ENCODE measurements at regions not wholly inside any gene's neighbourhood (a gene's known extent, or its start where the extent isn't known, plus 50 kb on each side); places are given as distances from the start of the nearest gene placed in this dataset.

DNA sequence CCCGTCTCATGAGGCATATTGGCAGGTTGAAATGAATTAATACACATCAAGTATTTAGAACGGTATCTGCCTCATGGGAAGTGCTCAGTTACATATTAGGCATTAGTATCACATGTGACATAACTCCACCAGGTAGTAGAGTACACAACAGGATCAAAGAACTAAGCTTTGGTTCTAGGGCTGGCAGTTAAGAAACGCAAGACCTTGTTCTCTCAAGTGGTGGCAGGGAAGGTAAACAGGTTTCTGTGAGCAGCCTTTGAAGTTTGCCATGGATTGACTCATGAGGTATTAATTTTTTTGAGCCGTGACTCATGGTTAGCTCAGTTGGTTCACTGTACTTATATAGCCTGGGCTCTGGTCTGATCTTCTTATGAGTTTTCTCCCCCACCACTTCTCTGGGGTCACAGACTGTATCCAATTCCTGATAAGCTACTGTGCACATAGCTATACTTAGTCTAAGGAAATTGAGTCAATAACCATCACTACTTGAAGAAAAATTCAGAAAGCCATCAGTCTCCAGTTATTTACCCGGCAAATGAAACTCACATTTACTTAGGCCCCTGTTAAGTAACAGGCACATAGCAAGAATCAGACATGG lies 155.6 kb upstream of the STT3B start:
- RAD21 ChIA-PET (ENCODE audit: low non-redundant PET in 1 of 2, low total read pairs in 2 of 2, uncharacterized antibody in 2 of 2, unreplicated experiment in 2 of 2): interaction anchor here in 1 of 2 experiments (0.7 kb wide), 1 partner anchor 88 kb away, joined by 3 read pairs; no protein-coding TSS in a partner anchor
- BruUV-seq (replicated peaks): no TSS peak
- TF ChIP-seq FOSL1 (IDR thresholded peaks at IDR 0.05; ENCODE audit: low read depth) (peak; percentile 99), ELF1 (IDR thresholded peaks at IDR 0.05; ENCODE audit: borderline replicate concordance, low read depth) (no peak), SRF (IDR thresholded peaks at IDR 0.05; ENCODE audit: low read depth) (peak; percentile 91), EZH2 (IDR thresholded peaks at IDR 0.05) (no peak), SP1 (IDR thresholded peaks at IDR 0.05; ENCODE audit: low read depth) (peak; percentile 90), SIN3A (IDR thresholded peaks at IDR 0.05; ENCODE audit: low read depth) (peak; percentile 85), CBX3 (IDR thresholded peaks at IDR 0.05; ENCODE audit: low read depth) (peak; percentile 92), RAD21 (IDR thresholded peaks at IDR 0.05; ENCODE audit: low read depth) (peak; percentile 31; the same call in 1 of the 2 replicates), ZFX (IDR thresholded peaks at IDR 0.05) (no peak), JUND (IDR thresholded peaks at IDR 0.05) (peak; percentile 97), TCF7L2 (IDR thresholded peaks at IDR 0.05; ENCODE audit: borderline replicate concordance, extremely low read depth, insufficient read depth, insufficient read length) (peak; percentile 99), CEBPB (IDR thresholded peaks at IDR 0.05; ENCODE audit: low read depth) (peak; percentile 92), EZH2phosphoT487 (IDR thresholded peaks at IDR 0.05; ENCODE audit: borderline replicate concordance) (no peak), POLR2AphosphoS5 (IDR thresholded peaks at IDR 0.05; ENCODE audit: low read depth, low read length) (peak; percentile 64), YY1 (IDR thresholded peaks at IDR 0.05; ENCODE audit: extremely low read depth, insufficient replicate concordance, low read depth, low read length) (peak; percentile 57), ZNF274 (IDR thresholded peaks at IDR 0.05; ENCODE audit: low read depth, low read length) (no peak)
- TF ChIP-seq, protein P1, sequence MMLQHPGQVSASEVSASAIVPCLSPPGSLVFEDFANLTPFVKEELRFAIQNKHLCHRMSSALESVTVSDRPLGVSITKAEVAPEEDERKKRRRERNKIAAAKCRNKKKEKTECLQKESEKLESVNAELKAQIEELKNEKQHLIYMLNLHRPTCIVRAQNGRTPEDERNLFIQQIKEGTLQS (IDR thresholded peaks at IDR 0.05): peak; percentile 62; the same call in 1 of the 2 replicates
- TF ChIP-seq, protein P2, sequence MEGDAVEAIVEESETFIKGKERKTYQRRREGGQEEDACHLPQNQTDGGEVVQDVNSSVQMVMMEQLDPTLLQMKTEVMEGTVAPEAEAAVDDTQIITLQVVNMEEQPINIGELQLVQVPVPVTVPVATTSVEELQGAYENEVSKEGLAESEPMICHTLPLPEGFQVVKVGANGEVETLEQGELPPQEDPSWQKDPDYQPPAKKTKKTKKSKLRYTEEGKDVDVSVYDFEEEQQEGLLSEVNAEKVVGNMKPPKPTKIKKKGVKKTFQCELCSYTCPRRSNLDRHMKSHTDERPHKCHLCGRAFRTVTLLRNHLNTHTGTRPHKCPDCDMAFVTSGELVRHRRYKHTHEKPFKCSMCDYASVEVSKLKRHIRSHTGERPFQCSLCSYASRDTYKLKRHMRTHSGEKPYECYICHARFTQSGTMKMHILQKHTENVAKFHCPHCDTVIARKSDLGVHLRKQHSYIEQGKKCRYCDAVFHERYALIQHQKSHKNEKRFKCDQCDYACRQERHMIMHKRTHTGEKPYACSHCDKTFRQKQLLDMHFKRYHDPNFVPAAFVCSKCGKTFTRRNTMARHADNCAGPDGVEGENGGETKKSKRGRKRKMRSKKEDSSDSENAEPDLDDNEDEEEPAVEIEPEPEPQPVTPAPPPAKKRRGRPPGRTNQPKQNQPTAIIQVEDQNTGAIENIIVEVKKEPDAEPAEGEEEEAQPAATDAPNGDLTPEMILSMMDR (IDR thresholded peaks at IDR 0.05 in 2 of 3, conservative IDR thresholded peaks at IDR 0.05 in 1 of 3; ENCODE audit: borderline replicate concordance in 1 of 3, insufficient read depth in 1 of 3, low read depth in 2 of 3, low read length in 2 of 3): no peak
- TF ChIP-seq, protein P3, sequence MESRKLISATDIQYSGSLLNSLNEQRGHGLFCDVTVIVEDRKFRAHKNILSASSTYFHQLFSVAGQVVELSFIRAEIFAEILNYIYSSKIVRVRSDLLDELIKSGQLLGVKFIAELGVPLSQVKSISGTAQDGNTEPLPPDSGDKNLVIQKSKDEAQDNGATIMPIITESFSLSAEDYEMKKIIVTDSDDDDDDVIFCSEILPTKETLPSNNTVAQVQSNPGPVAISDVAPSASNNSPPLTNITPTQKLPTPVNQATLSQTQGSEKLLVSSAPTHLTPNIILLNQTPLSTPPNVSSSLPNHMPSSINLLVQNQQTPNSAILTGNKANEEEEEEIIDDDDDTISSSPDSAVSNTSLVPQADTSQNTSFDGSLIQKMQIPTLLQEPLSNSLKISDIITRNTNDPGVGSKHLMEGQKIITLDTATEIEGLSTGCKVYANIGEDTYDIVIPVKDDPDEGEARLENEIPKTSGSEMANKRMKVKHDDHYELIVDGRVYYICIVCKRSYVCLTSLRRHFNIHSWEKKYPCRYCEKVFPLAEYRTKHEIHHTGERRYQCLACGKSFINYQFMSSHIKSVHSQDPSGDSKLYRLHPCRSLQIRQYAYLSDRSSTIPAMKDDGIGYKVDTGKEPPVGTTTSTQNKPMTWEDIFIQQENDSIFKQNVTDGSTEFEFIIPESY (IDR thresholded peaks at IDR 0.05; ENCODE audit: extremely low read depth, insufficient replicate concordance, low read length): peak; percentile 63
- TF ChIP-seq, protein P4, sequence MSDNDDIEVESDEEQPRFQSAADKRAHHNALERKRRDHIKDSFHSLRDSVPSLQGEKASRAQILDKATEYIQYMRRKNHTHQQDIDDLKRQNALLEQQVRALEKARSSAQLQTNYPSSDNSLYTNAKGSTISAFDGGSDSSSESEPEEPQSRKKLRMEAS (IDR thresholded peaks at IDR 0.05): peak; percentile 74

More for the DNA sequence above, 155.6 kb upstream of the STT3B start:
- ChIA-PET CTCF (interaction anchor here (0.5 kb wide), 1 partner anchor 64 kb away, joined by 3 read pairs; no protein-coding TSS in a partner anchor), POLR2A (no interaction called here)
- Histone ChIP-seq H3K79me2 (ENCODE audit: insufficient read depth, low read length) (no peaks in the 10 kb centered on the region), H3K9me3 (ENCODE audit: control insufficient read depth in 1 of 2, insufficient read depth in 1 of 2, low read depth in 1 of 2, low read length in 2 of 2) (no peaks in the 10 kb centered on the region), H3K9ac (ENCODE audit: low read length) (no peak overlapping the region), H2AFZ (ENCODE audit: low read depth, low read length, poor library complexity, severe bottlenecking) (no peak overlapping the region), H3K27me3 (ENCODE audit: insufficient read depth, low read length) (peaks cover 18% of the 10 kb centered on the region; the same call in 1 of the 2 replicates), H3K27ac (ENCODE audit: low read depth, low read length) (no peak overlapping the region), H3K4me3 (replicated peaks in 1 of 2; ENCODE audit: low read depth in 1 of 2, low read length in 2 of 2) (no peak overlapping the region), H3K9me2 (ENCODE audit: insufficient read depth) (no peaks in the 10 kb centered on the region), H3K36me3 (ENCODE audit: control insufficient read depth in 1 of 2, insufficient read depth in 2 of 2, low read length in 2 of 2) (no peaks in the 10 kb centered on the region), H4K20me1 (ENCODE audit: insufficient read depth) (no peaks in the 10 kb centered on the region), H3K4me2 (ENCODE audit: low read length) (peak overlapping the region; percentile 41), H3K4me1 (ENCODE audit: control insufficient read depth in 1 of 2, insufficient read depth in 2 of 2, low read length in 2 of 2) (peaks cover 13 to 21% of the 10 kb centered on the region in 2 experiments)
- intact Hi-C loops (cut with micrococcal nuclease): no loop called here
- ATAC-seq (peak; percentile 92), DNase-seq (ENCODE audit: low read depth, low spot score) (peak; percentile 95)

All from HCT116 (cell line).